ENCODE measurements at regions not wholly inside any gene's neighbourhood (a gene's known extent, or its start where the extent isn't known, plus 50 kb on each side); places are given as distances from the start of the nearest gene placed in this dataset.

- no peak overlapping the region for H3K27ac ChIP-seq (ENCODE audit: control insufficient read depth, insufficient read depth, low read length)
- H3K9me1 ChIP-seq (ENCODE audit: control insufficient read depth, extremely low read depth, insufficient read depth, low read length) = no peaks in the 10 kb centered on the region
- no peak overlapping the region for H3K9ac ChIP-seq (ENCODE audit: control insufficient read depth, extremely low read depth, insufficient read depth, low read length)
- no peaks in the 10 kb centered on the region for H3K27me3 ChIP-seq (ENCODE audit: control insufficient read depth, extremely low read depth, insufficient read depth, low read length)
- DNase-seq (ENCODE audit: low read depth, low spot score) (no peak), FAIRE-seq (no peak)
- no peaks in the 10 kb centered on the region for H3K9me3 ChIP-seq (ENCODE audit: control insufficient read depth, low read depth, low read length)
- H2AFZ ChIP-seq (ENCODE audit: control insufficient read depth, low read length) = no peak overlapping the region
- dilution Hi-C loops (cut with MboI; ENCODE audit: extremely low pct_ligation_motif_present, low sequenced_read_pairs) = no loop called here
- no peaks in the 10 kb centered on the region for H3K4me1 ChIP-seq (ENCODE audit: control insufficient read depth, extremely low read depth, insufficient read depth, low read length)
- no peaks in the 10 kb centered on the region for H3K79me2 ChIP-seq (ENCODE audit: control insufficient read depth, insufficient read depth, low read length)
- H3K4me3 ChIP-seq (ENCODE audit: control insufficient read depth in 2 of 3, extremely low read depth in 1 of 3, insufficient read depth in 2 of 3, low read depth in 1 of 3, low read length in 3 of 3) = no peak overlapping the region
- TF ChIP-seq CTCF (optimal IDR thresholded peaks at IDR 0.05 in 1 of 3, IDR thresholded peaks at IDR 0.05 in 1 of 3, conservative IDR thresholded peaks at IDR 0.05 in 1 of 3; ENCODE audit: extremely low read depth in 1 of 3, insufficient read depth in 2 of 3, low read length in 3 of 3) (no peak), EZH2 (IDR thresholded peaks at IDR 0.05; ENCODE audit: low read length) (no peak)
- no peak overlapping the region for H3K4me2 ChIP-seq (ENCODE audit: control insufficient read depth, extremely low read depth, insufficient read depth, low read depth, low read length)
- H4K20me1 ChIP-seq (ENCODE audit: control insufficient read depth, extremely low read depth, insufficient read depth, low read length) = no peaks in the 10 kb centered on the region
- H3K36me3 ChIP-seq (ENCODE audit: control insufficient read depth in 2 of 2, extremely low read depth in 1 of 2, insufficient read depth in 2 of 2, low read length in 2 of 2) = no peaks in the 10 kb centered on the region
These were observed 267.3 kb downstream of the BCOR start for GRCh38 chrX:39830414-39830813.

GRCh38 chrX:39832211-39832610, 265.5 kb downstream of the BCOR start:
- Histone ChIP-seq H3K9me3 (ENCODE audit: control insufficient read depth, low read depth, low read length) (no peaks in the 10 kb centered on the region), H3K36me3 (ENCODE audit: control insufficient read depth in 2 of 2, extremely low read depth in 1 of 2, insufficient read depth in 2 of 2, low read length in 2 of 2) (no peaks in the 10 kb centered on the region), H3K27ac (ENCODE audit: control insufficient read depth, insufficient read depth, low read length) (no peak overlapping the region), H3K79me2 (ENCODE audit: control insufficient read depth, insufficient read depth, low read length) (no peaks in the 10 kb centered on the region), H2AFZ (ENCODE audit: control insufficient read depth, low read length) (no peak overlapping the region), H3K4me2 (ENCODE audit: control insufficient read depth, extremely low read depth, insufficient read depth, low read depth, low read length) (no peak overlapping the region), H3K9ac (ENCODE audit: control insufficient read depth, extremely low read depth, insufficient read depth, low read length) (no peak overlapping the region), H3K27me3 (ENCODE audit: control insufficient read depth, extremely low read depth, insufficient read depth, low read length) (no peaks in the 10 kb centered on the region), H4K20me1 (ENCODE audit: control insufficient read depth, extremely low read depth, insufficient read depth, low read length) (no peaks in the 10 kb centered on the region), H3K9me1 (ENCODE audit: control insufficient read depth, extremely low read depth, insufficient read depth, low read length) (no peaks in the 10 kb centered on the region), H3K4me1 (ENCODE audit: control insufficient read depth, extremely low read depth, insufficient read depth, low read length) (no peaks in the 10 kb centered on the region), H3K4me3 (ENCODE audit: control insufficient read depth in 2 of 3, extremely low read depth in 1 of 3, insufficient read depth in 2 of 3, low read depth in 1 of 3, low read length in 3 of 3) (no peak overlapping the region)
- dilution Hi-C loops (cut with MboI; ENCODE audit: extremely low pct_ligation_motif_present, low sequenced_read_pairs) = no loop called here
- no peak for TF ChIP-seq CTCF (optimal IDR thresholded peaks at IDR 0.05 in 1 of 3, IDR thresholded peaks at IDR 0.05 in 1 of 3, conservative IDR thresholded peaks at IDR 0.05 in 1 of 3; ENCODE audit: extremely low read depth in 1 of 3, insufficient read depth in 2 of 3, low read length in 3 of 3)
- no peak for TF ChIP-seq EZH2 (IDR thresholded peaks at IDR 0.05; ENCODE audit: low read length)
- DNase-seq (ENCODE audit: low read depth, low spot score) (no peak), FAIRE-seq (no peak)

Measured in keratinocyte (primary cell).